HCT116 (cell line): ENCODE measurements at regions not wholly inside any gene's neighbourhood (a gene's known extent, or its start where the extent isn't known, plus 50 kb on each side); places are given as distances from the start of the nearest gene placed in this dataset.

Experiments used
- ATAC-seq: fragments of 200-7000 bp; cut with Tn5 transposase; 2 replicates; pipeline ENCODE4 v1.9.1; 2020; ENCODE audit warnings: mild to moderate bottlenecking, moderate library complexity
- BruUV-seq: library from RNA; stranded (reverse); fragments of 400-500 nt; replicated peaks from 2 replicates; lab custom pipeline; 2021; lab: Mats Ljungman, UMichigan
- CTCF ChIA-PET: fragments of 300-600 bp; sonication (Branson Sonifier 250); formaldehyde crosslinking; loops from one replicate; lab custom pipeline; 2021; ENCODE audit warnings: antibody characterized with exemption; lab: Charles Lee
- POLR2A ChIA-PET: fragments of 300-600, 350-600 bp; sonication (Branson Sonifier 250); formaldehyde crosslinking; loops from one replicate; lab custom pipeline; 2021; ENCODE audit warnings: antibody characterized with exemption; lab: Charles Lee
- RAD21 ChIA-PET, 2 experiments: fragments of 300-600 bp; sonication (Branson Sonifier 250); formaldehyde crosslinking; loops; one replicate each; lab custom pipeline; 2023; ENCODE audit warnings: low total read pairs in 2 of 2; ENCODE audit not compliant: uncharacterized antibody in 2 of 2, unreplicated experiment in 2 of 2, low non-redundant PET in 1 of 2; lab: Charles Lee
- DNase-seq: peaks from one replicate; pipeline ENCODE4 v3.0.0-alpha.2; 2010; ENCODE audit warnings: low read depth, low spot score
- H2AFZ ChIP-seq: fragments of 200-600 bp; shearing (Covaris generic), sonication (generic); 2 replicates; pipeline ENCODE4 v1.6.1; 2017; ENCODE audit warnings: low read depth, mixed run types, mixed read lengths, antibody characterized with exemption, low read length; ENCODE audit not compliant: poor library complexity, severe bottlenecking
- H3K27ac ChIP-seq: 2 replicates; pipeline ENCODE4 v1.5.1; 2012; ENCODE audit warnings: low read depth, low read length
- H3K27me3 ChIP-seq: fragments of 200-600 bp; sonication (generic); 2 replicates; pipeline ENCODE4 v1.6.1; 2016; ENCODE audit warnings: mixed run types, low read length, mixed read lengths; ENCODE audit not compliant: insufficient read depth
- H3K36me3 ChIP-seq, 2 experiments: fragments of 200-500 bp in 1 of 2; fragments of 200-600 bp in 1 of 2; sonication (Bioruptor generic) in 1 of 2; sonication (generic) in 1 of 2; 2 replicates each; pipeline versions ENCODE4 v1.5.1 to v1.6.1; 2014 to 2016; ENCODE audit warnings: low read length in 2 of 2, inconsistent platforms in 1 of 2, mixed read lengths in 1 of 2, mixed run types in 1 of 2; ENCODE audit not compliant: insufficient read depth in 2 of 2, control insufficient read depth in 1 of 2
- H3K4me1 ChIP-seq, 2 experiments: fragments of 200-600 bp in 1 of 2; sonication (generic) in 1 of 2; 2 replicates each; pipeline versions ENCODE4 v1.5.1 to v1.6.1; 2012 to 2017; ENCODE audit warnings: low read length in 2 of 2, inconsistent platforms in 1 of 2, mild to moderate bottlenecking in 1 of 2, mixed read lengths in 1 of 2, mixed run types in 1 of 2, moderate library complexity in 1 of 2; ENCODE audit not compliant: insufficient read depth in 2 of 2, control insufficient read depth in 1 of 2
- H3K4me2 ChIP-seq: fragments of 200-600 bp; sonication (generic); 2 replicates; pipeline ENCODE4 v1.6.1; 2017; ENCODE audit warnings: mixed run types, low read length, mixed read lengths
- H3K4me3 ChIP-seq, 2 experiments: fragments of 200-600 bp in 1 of 2; sonication (generic) in 1 of 2; replicated peaks in 1 of 2; 2 replicates each; pipeline ENCODE4 v1.5.1; 2011 to 2016; ENCODE audit warnings: low read length in 2 of 2, control low read depth in 1 of 2, low read depth in 1 of 2, mild to moderate bottlenecking in 1 of 2, mixed read lengths in 1 of 2, mixed run types in 1 of 2
- H3K79me2 ChIP-seq: fragments of 200-600 bp; sonication (generic); 2 replicates; pipeline ENCODE4 v1.6.1; 2017; ENCODE audit warnings: mild to moderate bottlenecking, mixed run types, low read length, moderate library complexity, mixed read lengths; ENCODE audit not compliant: insufficient read depth
- H3K9ac ChIP-seq: fragments of 200-600 bp; sonication (generic); 2 replicates; pipeline ENCODE4 v1.6.1; 2016; ENCODE audit warnings: low read length, mixed read lengths
- H3K9me2 ChIP-seq: fragments of 200-600 bp; sonication (generic), shearing (Covaris generic); 2 replicates; pipeline ENCODE4 v1.6.1; 2017; ENCODE audit warnings: mixed run types, mild to moderate bottlenecking, moderate library complexity; ENCODE audit not compliant: insufficient read depth
- H3K9me3 ChIP-seq, 2 experiments: fragments of 200-500 bp in 1 of 2; fragments of 200-600 bp in 1 of 2; sonication (Bioruptor generic) in 1 of 2; sonication (generic) in 1 of 2; 2 replicates each; pipeline ENCODE4 v1.6.1; 2014 to 2017; ENCODE audit warnings: low read length in 2 of 2, mixed read lengths in 2 of 2, inconsistent platforms in 1 of 2, low read depth in 1 of 2, mild to moderate bottlenecking in 1 of 2, mixed run types in 1 of 2, moderate library complexity in 1 of 2; ENCODE audit not compliant: control insufficient read depth in 1 of 2, insufficient read depth in 1 of 2
- H4K20me1 ChIP-seq: fragments of 200-600 bp; sonication (generic), shearing (Covaris generic); 2 replicates; pipeline ENCODE4 v1.6.1; 2017; ENCODE audit warnings: mixed run types, mild to moderate bottlenecking, moderate library complexity; ENCODE audit not compliant: insufficient read depth
- CEBPB ChIP-seq: IDR thresholded peaks from 2 replicates; pipeline ENCODE4 v1.6.1; 2012; ENCODE audit warnings: low read depth
- CTCF ChIP-seq, 3 experiments: fragments of 200-600 bp in 1 of 3; sonication (generic) in 1 of 3; IDR thresholded peaks in 2 of 3; conservative IDR thresholded peaks in 1 of 3; 2 replicates each; pipeline ENCODE4 v1.5.1; 2012 to 2017; ENCODE audit warnings: low read depth in 2 of 3, low read length in 2 of 3, antibody characterized with exemption in 1 of 3, borderline replicate concordance in 1 of 3, control low read depth in 1 of 3, mild to moderate bottlenecking in 1 of 3, mixed read lengths in 1 of 3, mixed run types in 1 of 3, moderate library complexity in 1 of 3; ENCODE audit not compliant: insufficient read depth in 1 of 3
- ELF1 ChIP-seq: IDR thresholded peaks from 2 replicates; pipeline ENCODE4 v1.6.1; 2012; ENCODE audit warnings: low read depth, borderline replicate concordance
- FOSL1 ChIP-seq: IDR thresholded peaks from 2 replicates; pipeline ENCODE4 v1.6.1; 2012; ENCODE audit warnings: low read depth
- MAX ChIP-seq: IDR thresholded peaks from 2 replicates; pipeline ENCODE4 v1.6.1; 2012
- SIN3A ChIP-seq: IDR thresholded peaks from 2 replicates; pipeline ENCODE4 v1.6.1; 2012; ENCODE audit warnings: low read depth
- SRF ChIP-seq: IDR thresholded peaks from 2 replicates; pipeline ENCODE4 v1.6.1; 2012; ENCODE audit warnings: low read depth
- ZFX ChIP-seq: fragments of 450-650 bp; IDR thresholded peaks from 2 replicates; pipeline ENCODE4 v1.6.1; 2017
- intact Hi-C: fragments of 100-400 bp; cut with micrococcal nuclease; formaldehyde crosslinking; loops from 2 replicates; pipeline ENCODE4 v1.10.0; 2022

GRCh38 chr4:126448086-126448845 is 1133.5 kb downstream of the FAT4 start:
- H3K9me3 ChIP-seq, result no peaks in the 10 kb centered on the region
- no peak overlapping the region for H2AFZ ChIP-seq
- no peak for DNase-seq
- no peaks in the 10 kb centered on the region for H3K27me3 ChIP-seq
- no peak overlapping the region for H3K4me3 ChIP-seq
- TF ChIP-seq SRF, result no peak
- no peak for TF ChIP-seq FOSL1
- TF ChIP-seq CTCF (IDR thresholded peaks at IDR 0.05 in 2 of 3, conservative IDR thresholded peaks at IDR 0.05 in 1 of 3; ENCODE audit: borderline replicate concordance in 1 of 3, insufficient read depth in 1 of 3, low read depth in 2 of 3, low read length in 2 of 3), result no peak
- TF ChIP-seq ZFX, result no peak
- no peak for TF ChIP-seq SIN3A
- TF ChIP-seq ELF1, result no peak
- no peak for TF ChIP-seq MAX
- TF ChIP-seq CEBPB, result no peak
- TF ChIP-seq, all 23 proteins: peak for 0
- no peaks in the 10 kb centered on the region for H3K4me1 ChIP-seq
- no peak overlapping the region for H3K9ac ChIP-seq
- intact Hi-C loops, result no loop called here
- no peak overlapping the region for H3K27ac ChIP-seq
- H3K4me2 ChIP-seq, result no peak overlapping the region
- no peaks in the 10 kb centered on the region for H3K36me3 ChIP-seq
- no peak for ATAC-seq
- RAD21 ChIA-PET, result no interaction called here
- BruUV-seq, result no TSS peak
- H3K79me2 ChIP-seq, result no peaks in the 10 kb centered on the region
- CTCF ChIA-PET, result no interaction called here
- H3K9me2 ChIP-seq, result no peaks in the 10 kb centered on the region
- POLR2A ChIA-PET, result no interaction called here
- H4K20me1 ChIP-seq, result no peaks in the 10 kb centered on the region
